Suprapubic skin (tissue), 3 donors: ENCODE measurements at regions not wholly inside any gene's neighbourhood (a gene's known extent, or its start where the extent isn't known, plus 50 kb on each side); places are given as distances from the start of the nearest gene placed in this dataset.

ENCODE experiments used
- CTCF ChIP-seq, 2 donors: fragments of 200-600 bp in 1 of 2; fragments of 450-650 bp in 1 of 2; sonication (generic) in 1 of 2; IDR thresholded peaks; one replicate each; pipeline ENCODE4 v1.5.1; 2016 to 2019; ENCODE audit warnings: antibody characterized with exemption in 2 of 2, mild to moderate bottlenecking in 1 of 2, moderate library complexity in 1 of 2
- EP300 ChIP-seq: sonication (generic); formaldehyde crosslinking; IDR thresholded peaks from one replicate; pipeline ENCODE4 v1.6.1; 2017; ENCODE audit warnings: antibody characterized with exemption
- POLR2A ChIP-seq, 2 donors: fragments of 450-650 bp; IDR thresholded peaks; one replicate each; pipeline ENCODE4 v1.6.1; 2017; ENCODE audit warnings: antibody characterized with exemption in 2 of 2, mild to moderate bottlenecking in 2 of 2, moderate library complexity in 2 of 2

DNA sequence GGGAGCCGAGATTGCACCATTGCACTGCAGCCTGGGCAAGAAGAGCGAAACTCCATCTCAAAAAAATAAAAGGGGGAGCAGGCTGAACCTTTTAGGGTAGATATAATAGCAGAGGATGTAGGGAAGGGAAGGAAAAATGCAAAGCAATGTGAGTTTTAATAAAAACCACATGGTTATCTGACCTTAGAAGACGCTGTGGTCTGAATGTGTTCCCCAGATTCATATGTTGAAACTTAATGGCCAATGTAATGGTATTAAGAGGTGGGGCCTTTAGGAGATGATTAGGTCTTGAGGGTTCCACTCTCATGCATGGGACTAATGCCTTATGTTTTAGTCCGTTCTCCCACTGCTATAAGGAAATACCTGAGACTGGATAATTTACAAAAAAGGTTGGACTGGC is 114.1 kb upstream of the STX18 start:
- TF ChIP-seq CTCF (IDR thresholded peaks at IDR 0.05) = no peak
- TF ChIP-seq EP300 = no peak
- TF ChIP-seq POLR2A (IDR thresholded peaks at IDR 0.05) = no peak
